ENCODE measurements at regions not wholly inside any gene's neighbourhood (a gene's known extent, or its start where the extent isn't known, plus 50 kb on each side); places are given as distances from the start of the nearest gene placed in this dataset.

- no peak for TF ChIP-seq CHD7 (IDR thresholded peaks at IDR 0.05; ENCODE audit: insufficient replicate concordance, low read length)
- no peak for TF ChIP-seq JUN (IDR thresholded peaks at IDR 0.05; ENCODE audit: low read depth, low read length)
- TF ChIP-seq KDM4A (IDR thresholded peaks at IDR 0.05; ENCODE audit: low read depth, low read length, severe bottlenecking), result no peak
- no peak for TF ChIP-seq RNF2 (IDR thresholded peaks at IDR 0.05; ENCODE audit: borderline replicate concordance, low read depth, low read length, missing control alignments, poor library complexity, severe bottlenecking)
- TF ChIP-seq SUZ12 (IDR thresholded peaks at IDR 0.05; ENCODE audit: low read length), result no peak
- no peak for TF ChIP-seq PHF8 (conservative IDR thresholded peaks at IDR 0.05; ENCODE audit: low read depth, low read length)
- no peak for TF ChIP-seq CTBP2 (IDR thresholded peaks at IDR 0.05; ENCODE audit: borderline replicate concordance, insufficient read depth, insufficient read length, low read length)
- TF ChIP-seq ASH2L (IDR thresholded peaks at IDR 0.05; ENCODE audit: low read length), result no peak
- no peak for TF ChIP-seq CHD1 (IDR thresholded peaks at IDR 0.05; ENCODE audit: low read depth, low read length)
- no peak for TF ChIP-seq KDM1A (IDR thresholded peaks at IDR 0.05; ENCODE audit: borderline replicate concordance, low read length)
These were observed 86.8 kb upstream of the NR2F2 start (continued) for GRCh38 chr15:96243701-96244100.

All from H1 (cell line).